WTC11 (cell line): ENCODE measurements at regions not wholly inside any gene's neighbourhood (a gene's known extent, or its start where the extent isn't known, plus 50 kb on each side); places are given as distances from the start of the nearest gene placed in this dataset.

ENCODE experiments used
- ATAC-seq: fragments of 200-7000 bp; cut with Tn5 transposase; 2 replicates; pipeline ENCODE4 v1.10.0; 2021; ENCODE audit warnings: mild to moderate bottlenecking, moderate library complexity
- CTCF ChIA-PET: fragments of 300-600 bp; sonication (Branson Sonifier 250); formaldehyde crosslinking; loops from one replicate; lab custom pipeline; 2021; ENCODE audit warnings: antibody characterized with exemption; lab: Charles Lee
- POLR2A ChIA-PET: fragments of 350-600 bp; sonication (Branson Sonifier 250); formaldehyde crosslinking; loops from one replicate; lab custom pipeline; 2021; ENCODE audit warnings: antibody characterized with exemption; lab: Charles Lee
- DNase-seq: peaks from one replicate; pipeline ENCODE4 v3.0.0; 2021; ENCODE audit warnings: low spot score
- H3K27ac Mint-ChIP-seq: 2 replicates; pipeline ENCODE4 v1.8.0; 2021; ENCODE audit warnings: mixed read lengths
- H3K27me3 Mint-ChIP-seq: 2 replicates; pipeline ENCODE4 v1.8.0; 2021; ENCODE audit warnings: low read depth, mild to moderate bottlenecking, moderate library complexity, mixed read lengths
- H3K36me3 Mint-ChIP-seq: 2 replicates; pipeline ENCODE4 v1.8.0; 2021; ENCODE audit warnings: mixed read lengths
- H3K4me1 Mint-ChIP-seq: 2 replicates; pipeline ENCODE4 v1.8.0; 2022; ENCODE audit warnings: mixed read lengths
- H3K4me3 Mint-ChIP-seq: 2 replicates; pipeline ENCODE4 v1.8.0; 2021; ENCODE audit warnings: mild to moderate bottlenecking, moderate library complexity, mixed read lengths
- H3K9me3 Mint-ChIP-seq: 2 replicates; pipeline ENCODE4 v1.8.0; 2021; ENCODE audit warnings: mixed read lengths
- ARID4B ChIP-seq: sonication (generic); formaldehyde crosslinking; IDR thresholded peaks from 2 replicates; pipeline ENCODE4 v1.8.0; 2023; ENCODE audit warnings: missing genetic modification reagents, mild to moderate bottlenecking, borderline replicate concordance
- CREM ChIP-seq: sonication (generic); formaldehyde crosslinking; IDR thresholded peaks from 2 replicates; pipeline ENCODE4 v1.8.1; 2022; ENCODE audit warnings: mild to moderate bottlenecking, missing genetic modification reagents, moderate library complexity
- E2F5 ChIP-seq: sonication (generic); formaldehyde crosslinking; IDR thresholded peaks from 2 replicates; pipeline ENCODE4 v1.8.1; 2022; ENCODE audit warnings: mild to moderate bottlenecking, moderate library complexity, missing genetic modification reagents
- ELF4 ChIP-seq: sonication (generic); formaldehyde crosslinking; IDR thresholded peaks from 2 replicates; pipeline ENCODE4 v1.8.1; 2022; ENCODE audit warnings: low read depth, mild to moderate bottlenecking, moderate library complexity, missing genetic modification reagents
- FOXJ3 ChIP-seq: sonication (generic); formaldehyde crosslinking; IDR thresholded peaks from 2 replicates; pipeline ENCODE4 v1.9.0; 2021; ENCODE audit warnings: missing genetic modification reagents, mild to moderate bottlenecking, borderline replicate concordance
- FOXP4 ChIP-seq: sonication (generic); formaldehyde crosslinking; IDR thresholded peaks from 2 replicates; pipeline ENCODE4 v1.8.0; 2022; ENCODE audit warnings: mild to moderate bottlenecking, missing genetic modification reagents
- GTF2I ChIP-seq: fragments of 250-450 bp; sonication (Bioruptor Pico); conservative IDR thresholded peaks from 2 replicates; pipeline ENCODE4 v1.4.0; 2021; ENCODE audit warnings: mild to moderate bottlenecking
- KAT7 ChIP-seq: sonication (generic); formaldehyde crosslinking; IDR thresholded peaks from 2 replicates; pipeline ENCODE4 v1.8.1; 2023; ENCODE audit warnings: missing genetic modification reagents, mild to moderate bottlenecking, borderline replicate concordance
- NFATC4 ChIP-seq: fragments of 250-450 bp; sonication (Bioruptor Pico); IDR thresholded peaks from 2 replicates; pipeline ENCODE4 v1.9.0; 2021; ENCODE audit warnings: mild to moderate bottlenecking
- NFE2L1 ChIP-seq: sonication (generic); formaldehyde crosslinking; IDR thresholded peaks from 2 replicates; pipeline ENCODE4 v1.8.1; 2023; ENCODE audit warnings: missing genetic modification reagents
- NR2C2 ChIP-seq: sonication (generic); formaldehyde crosslinking; IDR thresholded peaks from 2 replicates; pipeline ENCODE4 v1.8.0; 2022; ENCODE audit warnings: mild to moderate bottlenecking, missing genetic modification reagents
- NR3C1 ChIP-seq: sonication (generic); formaldehyde crosslinking; conservative IDR thresholded peaks from 2 replicates; pipeline ENCODE4 v1.8.1; 2023; ENCODE audit warnings: low read depth, mild to moderate bottlenecking, missing genetic modification reagents
- TP53 ChIP-seq: sonication (generic); formaldehyde crosslinking; IDR thresholded peaks from 2 replicates; pipeline ENCODE4 v1.8.1; 2023; ENCODE audit warnings: mild to moderate bottlenecking, missing genetic modification reagents
- ZBTB43 ChIP-seq: sonication (generic); formaldehyde crosslinking; IDR thresholded peaks from 2 replicates; pipeline ENCODE4 v1.8.1; 2023; ENCODE audit warnings: mild to moderate bottlenecking, missing genetic modification reagents
- ZNF219 ChIP-seq: sonication (generic); formaldehyde crosslinking; IDR thresholded peaks from 2 replicates; pipeline ENCODE4 v1.8.0; 2023; ENCODE audit warnings: missing genetic modification reagents, mild to moderate bottlenecking, borderline replicate concordance
- ZNF232 ChIP-seq: sonication (generic); formaldehyde crosslinking; IDR thresholded peaks from 2 replicates; pipeline ENCODE4 v1.8.0; 2022; ENCODE audit warnings: mild to moderate bottlenecking, missing genetic modification reagents
- ZNF396 ChIP-seq: fragments of 250-450 bp; sonication (Bioruptor Pico); IDR thresholded peaks from 2 replicates; pipeline ENCODE4 v1.8.0; 2021; ENCODE audit warnings: mild to moderate bottlenecking, moderate library complexity, borderline replicate concordance

- Mint-ChIP-seq H3K27me3 (peaks cover 36% of the 10 kb centered on the region), H3K27ac (no peak overlapping the region), H3K9me3 (peaks cover 5% of the 10 kb centered on the region), H3K36me3 (peaks cover 5% of the 10 kb centered on the region), H3K4me1 (peaks cover 41% of the 10 kb centered on the region), H3K4me3 (no peak overlapping the region)
- ChIA-PET CTCF (interaction anchor here (1.6 kb wide), 1 partner anchor 36 kb away, joined by 7 read pairs; no protein-coding TSS in a partner anchor), POLR2A (no interaction called here)
- ATAC-seq (no peak), DNase-seq (no peak)
- TF ChIP-seq E2F5 (CRISPR knock-in tag) (no peak), NFATC4 (CRISPR knock-in tag) (no peak), KAT7 (no peak), ELF4 (no peak), FOXJ3 (CRISPR knock-in tag) (no peak), FOXP4 (CRISPR knock-in tag) (no peak), ZNF396 (CRISPR knock-in tag) (no peak), ARID4B (no peak), ZNF219 (CRISPR knock-in tag) (no peak), TP53 (CRISPR knock-in tag) (no peak), ZNF232 (CRISPR knock-in tag) (no peak), NFE2L1 (no peak), CREM (no peak), GTF2I (CRISPR knock-in tag) (no peak), NR3C1 (CRISPR knock-in tag) (no peak)
Measured at GRCh38 chr10:131727560-131727959, 173.2 kb upstream of the PPP2R2D start.

GRCh38 chr10:131728286-131729228 is 172.3 kb upstream of the PPP2R2D start:
- POLR2A ChIA-PET: no interaction called here
- no peak for DNase-seq
- Mint-ChIP-seq H3K4me3 (no peak overlapping the region), H3K36me3 (peaks cover 5% of the 10 kb centered on the region), H3K4me1 (peaks cover 41% of the 10 kb centered on the region), H3K27ac (no peak overlapping the region), H3K9me3 (peaks cover 8% of the 10 kb centered on the region), H3K27me3 (peaks cover 36% of the 10 kb centered on the region)
- CTCF ChIA-PET: interaction anchor here (1.5 kb wide), 1 partner anchor 133 kb away, joined by 3 read pairs; no protein-coding TSS in a partner anchor
- no peak for ATAC-seq
- no peak for TF ChIP-seq ZBTB43
- TF ChIP-seq NR2C2 (CRISPR knock-in tag): no peak
